Tibial nerve (tissue), 4 donors: ENCODE measurements at regions not wholly inside any gene's neighbourhood (a gene's known extent, or its start where the extent isn't known, plus 50 kb on each side); places are given as distances from the start of the nearest gene placed in this dataset.

Source experiments
- EP300 ChIP-seq, 2 donors: sonication (generic); formaldehyde crosslinking; IDR thresholded peaks; one replicate each; pipeline ENCODE4 v1.6.1; 2017; ENCODE audit warnings: antibody characterized with exemption in 2 of 2, mild to moderate bottlenecking in 1 of 2
- TF ChIP-seq, protein P1 (sequence below), 5 experiments: fragments of 200-600 bp in 3 of 5; fragments of 450-650 bp in 2 of 5; sonication (generic) in 3 of 5; IDR thresholded peaks; one replicate each; pipeline ENCODE4 v1.5.1; 2016 to 2019; ENCODE audit warnings: antibody characterized with exemption in 5 of 5, mild to moderate bottlenecking in 3 of 5, moderate library complexity in 2 of 5

DNA sequence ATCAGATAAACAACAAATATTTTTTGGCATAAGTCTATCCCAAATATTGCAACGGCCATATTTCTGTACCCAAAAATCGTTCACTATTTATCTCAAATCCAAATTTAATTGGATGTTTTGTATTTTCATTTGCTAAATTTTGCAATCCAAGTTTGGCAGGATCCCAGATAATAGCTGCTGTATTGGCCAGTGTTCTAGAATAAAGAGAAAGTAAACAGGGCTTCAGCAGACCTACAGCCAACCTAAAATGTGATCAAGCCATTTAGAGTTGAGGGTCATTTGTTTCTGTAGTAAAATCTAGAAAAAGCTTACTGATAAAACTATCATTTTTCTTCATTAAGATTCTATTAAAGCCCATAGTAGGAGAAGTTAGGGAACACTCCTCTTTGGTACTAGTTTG is 506.6 kb upstream of the PTBP2 start:
- TF ChIP-seq, protein P1, sequence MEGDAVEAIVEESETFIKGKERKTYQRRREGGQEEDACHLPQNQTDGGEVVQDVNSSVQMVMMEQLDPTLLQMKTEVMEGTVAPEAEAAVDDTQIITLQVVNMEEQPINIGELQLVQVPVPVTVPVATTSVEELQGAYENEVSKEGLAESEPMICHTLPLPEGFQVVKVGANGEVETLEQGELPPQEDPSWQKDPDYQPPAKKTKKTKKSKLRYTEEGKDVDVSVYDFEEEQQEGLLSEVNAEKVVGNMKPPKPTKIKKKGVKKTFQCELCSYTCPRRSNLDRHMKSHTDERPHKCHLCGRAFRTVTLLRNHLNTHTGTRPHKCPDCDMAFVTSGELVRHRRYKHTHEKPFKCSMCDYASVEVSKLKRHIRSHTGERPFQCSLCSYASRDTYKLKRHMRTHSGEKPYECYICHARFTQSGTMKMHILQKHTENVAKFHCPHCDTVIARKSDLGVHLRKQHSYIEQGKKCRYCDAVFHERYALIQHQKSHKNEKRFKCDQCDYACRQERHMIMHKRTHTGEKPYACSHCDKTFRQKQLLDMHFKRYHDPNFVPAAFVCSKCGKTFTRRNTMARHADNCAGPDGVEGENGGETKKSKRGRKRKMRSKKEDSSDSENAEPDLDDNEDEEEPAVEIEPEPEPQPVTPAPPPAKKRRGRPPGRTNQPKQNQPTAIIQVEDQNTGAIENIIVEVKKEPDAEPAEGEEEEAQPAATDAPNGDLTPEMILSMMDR (IDR thresholded peaks at IDR 0.05), result no peak
- TF ChIP-seq EP300 (IDR thresholded peaks at IDR 0.05), result no peak
